PC-3 (cell line): ENCODE measurements at regions not wholly inside any gene's neighbourhood (a gene's known extent, or its start where the extent isn't known, plus 50 kb on each side); places are given as distances from the start of the nearest gene placed in this dataset.

Experiments used
- ATAC-seq: fragments of 200-7000 bp; cut with Tn5 transposase; 2 replicates; pipeline ENCODE4 v1.9.1; 2020; ENCODE audit warnings: mild to moderate bottlenecking, moderate library complexity
- BruUV-seq: library from RNA; stranded (reverse); fragments of 400-500 nt; replicated peaks from 2 replicates; lab custom pipeline; 2021; lab: Mats Ljungman, UMichigan
- CTCF ChIA-PET: fragments of 300-600 bp; sonication (Branson Sonifier 250); formaldehyde crosslinking; loops from one replicate; lab custom pipeline; 2022; ENCODE audit warnings: antibody characterized with exemption; lab: Charles Lee
- POLR2A ChIA-PET: fragments of 300-600 bp; sonication (Branson Sonifier 250); formaldehyde crosslinking; loops from one replicate; lab custom pipeline; 2022; ENCODE audit warnings: antibody characterized with exemption; ENCODE audit not compliant: unreplicated experiment; lab: Charles Lee
- DNase-seq: peaks from one replicate; pipeline ENCODE4 v3.0.0-alpha.2; 2015
- H2AFZ ChIP-seq: fragments of 300-600 bp; sonication (generic); 2 replicates; pipeline ENCODE4 v1.6.0; 2016; ENCODE audit warnings: antibody characterized with exemption, low read length
- H3F3A ChIP-seq: fragments of 300-600 bp; sonication (generic); one replicate; pipeline ENCODE4 v1.6.0; 2017; ENCODE audit warnings: antibody characterized with exemption, low read length, control low read depth, mild to moderate bottlenecking; ENCODE audit not compliant: unreplicated experiment
- H3K27ac ChIP-seq: fragments of 300-600 bp; sonication (generic); 2 replicates; pipeline ENCODE4 v1.5.1; 2016; ENCODE audit warnings: mild to moderate bottlenecking, low read length
- H3K27me3 ChIP-seq: fragments of 300-600 bp; sonication (generic); 2 replicates; pipeline ENCODE4 v1.6.1; 2016; ENCODE audit warnings: low read length, mixed read lengths
- H3K36me3 ChIP-seq: fragments of 300-600 bp; sonication (generic); 2 replicates; pipeline ENCODE4 v1.6.1; 2016; ENCODE audit warnings: low read depth, mixed run types, low read length, mixed read lengths
- H3K4me1 ChIP-seq: fragments of 300-600 bp; sonication (generic); 2 replicates; pipeline ENCODE4 v1.5.1; 2016; ENCODE audit warnings: low read length; ENCODE audit not compliant: insufficient read depth
- H3K4me2 ChIP-seq: fragments of 300-600 bp; sonication (generic); 2 replicates; pipeline ENCODE4 v1.6.0; 2016; ENCODE audit warnings: low read length
- H3K4me3 ChIP-seq: fragments of 300-600 bp; sonication (generic); 2 replicates; pipeline ENCODE4 v1.5.1; 2016; ENCODE audit warnings: mild to moderate bottlenecking, low read length, mixed read lengths
- H3K79me2 ChIP-seq: fragments of 300-600 bp; sonication (generic); 2 replicates; pipeline ENCODE4 v1.6.1; 2017; ENCODE audit warnings: low read length, mixed read lengths
- H3K9ac ChIP-seq: fragments of 300-600 bp; sonication (generic); 2 replicates; pipeline ENCODE4 v1.6.0; 2016; ENCODE audit warnings: mild to moderate bottlenecking, low read length
- H3K9me2 ChIP-seq: fragments of 300-600 bp; sonication (generic); replicated peaks from 2 replicates; pipeline ENCODE4 v1.6.1; 2016; ENCODE audit warnings: mixed run types, low read length, mixed read lengths
- H3K9me3 ChIP-seq: fragments of 300-600 bp; sonication (generic); 2 replicates; pipeline ENCODE4 v1.6.1; 2016; ENCODE audit warnings: low read length, mixed read lengths
- H4K20me1 ChIP-seq: fragments of 300-600 bp; sonication (generic); 2 replicates; pipeline ENCODE4 v1.6.1; 2016; ENCODE audit warnings: low read length, mixed read lengths
- EZH2 ChIP-seq: fragments of 300-600 bp; sonication (generic); IDR thresholded peaks from one replicate; pipeline ENCODE4 v1.6.1; 2017; ENCODE audit warnings: antibody characterized with exemption, mild to moderate bottlenecking, low read length; ENCODE audit not compliant: unreplicated experiment
- EZH2phosphoT487 ChIP-seq: fragments of 300-600 bp; sonication (generic); IDR thresholded peaks from 2 replicates; pipeline ENCODE4 v1.6.1; 2018; ENCODE audit warnings: mild to moderate bottlenecking, antibody characterized with exemption, low read length, borderline replicate concordance
- intact Hi-C: fragments of 100-400 bp; cut with micrococcal nuclease; formaldehyde crosslinking; loops from 2 replicates; pipeline ENCODE4 v1.9.0; 2023
- TF ChIP-seq, protein P1 (sequence below): fragments of 300-600 bp; sonication (generic); conservative IDR thresholded peaks from 2 replicates; pipeline ENCODE4 v1.5.1; 2017; ENCODE audit warnings: antibody characterized with exemption, low read depth, mild to moderate bottlenecking, low read length

DNA sequence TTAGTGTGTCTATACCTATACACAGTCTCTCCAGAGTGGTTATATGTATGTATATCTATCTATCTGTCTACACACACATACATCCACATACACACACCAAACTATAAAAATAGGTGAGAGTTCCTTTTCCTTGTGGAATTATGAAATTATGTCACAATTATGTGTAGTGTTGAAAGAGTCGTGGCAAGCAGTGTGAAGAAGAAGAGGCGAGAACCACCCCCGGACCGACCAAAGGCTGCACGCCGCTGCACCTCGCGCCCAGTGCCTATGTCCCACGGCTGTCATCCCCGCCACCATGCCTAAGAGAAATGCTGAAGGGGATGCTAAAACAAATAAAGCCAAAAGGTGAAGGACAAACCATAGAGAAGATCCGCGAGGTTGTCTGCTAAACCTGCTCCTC is 95.0 kb upstream of the RAP2B start:
- TF ChIP-seq EZH2phosphoT487 = no peak
- TF ChIP-seq, protein P1, sequence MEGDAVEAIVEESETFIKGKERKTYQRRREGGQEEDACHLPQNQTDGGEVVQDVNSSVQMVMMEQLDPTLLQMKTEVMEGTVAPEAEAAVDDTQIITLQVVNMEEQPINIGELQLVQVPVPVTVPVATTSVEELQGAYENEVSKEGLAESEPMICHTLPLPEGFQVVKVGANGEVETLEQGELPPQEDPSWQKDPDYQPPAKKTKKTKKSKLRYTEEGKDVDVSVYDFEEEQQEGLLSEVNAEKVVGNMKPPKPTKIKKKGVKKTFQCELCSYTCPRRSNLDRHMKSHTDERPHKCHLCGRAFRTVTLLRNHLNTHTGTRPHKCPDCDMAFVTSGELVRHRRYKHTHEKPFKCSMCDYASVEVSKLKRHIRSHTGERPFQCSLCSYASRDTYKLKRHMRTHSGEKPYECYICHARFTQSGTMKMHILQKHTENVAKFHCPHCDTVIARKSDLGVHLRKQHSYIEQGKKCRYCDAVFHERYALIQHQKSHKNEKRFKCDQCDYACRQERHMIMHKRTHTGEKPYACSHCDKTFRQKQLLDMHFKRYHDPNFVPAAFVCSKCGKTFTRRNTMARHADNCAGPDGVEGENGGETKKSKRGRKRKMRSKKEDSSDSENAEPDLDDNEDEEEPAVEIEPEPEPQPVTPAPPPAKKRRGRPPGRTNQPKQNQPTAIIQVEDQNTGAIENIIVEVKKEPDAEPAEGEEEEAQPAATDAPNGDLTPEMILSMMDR = no peak
- no peak for TF ChIP-seq EZH2
- Histone ChIP-seq H3K9me2 (no peaks in the 10 kb centered on the region), H3K27me3 (no peaks in the 10 kb centered on the region), H2AFZ (no peak overlapping the region), H3K4me2 (no peak overlapping the region), H3F3A (no peaks in the 10 kb centered on the region), H4K20me1 (no peaks in the 10 kb centered on the region), H3K9ac (no peak overlapping the region), H3K36me3 (no peaks in the 10 kb centered on the region), H3K9me3 (no peaks in the 10 kb centered on the region), H3K4me1 (peaks cover 5% of the 10 kb centered on the region; the same call in 1 of the 2 replicates), H3K27ac (no peak overlapping the region), H3K4me3 (no peak overlapping the region), H3K79me2 (no peaks in the 10 kb centered on the region)
- CTCF ChIA-PET = no interaction called here
- intact Hi-C loops = no loop called here
- ATAC-seq (no peak), DNase-seq (no peak)
- POLR2A ChIA-PET = no interaction called here
- no TSS peak for BruUV-seq

DNA sequence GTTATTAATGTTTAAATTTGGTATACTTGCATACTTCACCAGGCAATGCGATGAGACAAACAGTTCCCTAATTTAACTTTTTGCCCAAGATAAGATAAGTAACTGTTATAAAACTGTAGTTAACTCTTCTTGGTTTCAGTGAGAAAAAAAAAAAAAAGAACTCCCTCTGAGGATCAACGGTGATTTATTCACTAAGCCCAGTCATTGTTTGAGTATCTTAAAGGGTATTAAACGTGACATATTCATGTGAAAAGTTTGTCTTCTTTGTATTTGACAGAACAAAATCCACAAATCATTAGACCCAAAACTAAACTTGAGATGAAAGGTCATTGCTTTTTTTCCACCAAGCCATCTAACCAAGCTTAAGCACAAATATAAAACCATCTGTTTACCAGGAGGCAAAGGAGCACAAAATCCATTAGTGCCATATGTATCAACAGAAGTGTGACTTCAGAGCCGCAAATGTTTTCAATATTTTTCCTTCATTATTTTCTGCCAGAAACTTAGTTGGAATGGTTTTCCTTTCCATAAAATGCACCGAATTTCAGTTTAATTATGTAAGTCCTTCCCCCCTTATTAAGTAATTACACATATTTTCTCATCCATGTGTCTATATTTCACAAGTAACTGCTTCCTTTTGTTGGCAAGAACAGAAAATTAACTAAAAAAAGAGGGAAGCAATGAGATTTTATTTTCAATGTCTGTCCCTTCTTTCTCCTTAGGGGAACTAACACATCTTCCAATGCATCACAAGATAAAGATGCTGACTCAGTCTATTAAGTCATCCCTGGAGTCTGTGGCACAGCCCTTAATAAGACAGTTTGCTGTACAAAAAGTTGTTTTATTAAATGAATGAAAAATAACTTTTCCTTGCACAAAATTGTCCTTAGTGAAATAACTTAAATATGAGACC is 92.2 kb upstream of the RAP2B start:
- Histone ChIP-seq H3F3A (no peaks in the 10 kb centered on the region), H3K9me3 (no peaks in the 10 kb centered on the region), H3K27ac (no peak overlapping the region), H3K27me3 (no peaks in the 10 kb centered on the region), H3K79me2 (no peaks in the 10 kb centered on the region), H3K4me1 (peaks cover 5% of the 10 kb centered on the region; the same call in 1 of the 2 replicates), H3K4me2 (no peak overlapping the region), H2AFZ (no peak overlapping the region), H3K36me3 (no peaks in the 10 kb centered on the region), H4K20me1 (no peaks in the 10 kb centered on the region), H3K9ac (no peak overlapping the region), H3K4me3 (no peak overlapping the region), H3K9me2 (no peaks in the 10 kb centered on the region)
- POLR2A ChIA-PET = no interaction called here
- TF ChIP-seq EZH2phosphoT487 = no peak
- no peak for TF ChIP-seq EZH2
- peak; percentile 51 for DNase-seq
- BruUV-seq = no TSS peak
- intact Hi-C loops = no loop called here
- peak; percentile 71; the same call in 1 of the 2 replicates for ATAC-seq
- CTCF ChIA-PET = no interaction called here

DNA sequence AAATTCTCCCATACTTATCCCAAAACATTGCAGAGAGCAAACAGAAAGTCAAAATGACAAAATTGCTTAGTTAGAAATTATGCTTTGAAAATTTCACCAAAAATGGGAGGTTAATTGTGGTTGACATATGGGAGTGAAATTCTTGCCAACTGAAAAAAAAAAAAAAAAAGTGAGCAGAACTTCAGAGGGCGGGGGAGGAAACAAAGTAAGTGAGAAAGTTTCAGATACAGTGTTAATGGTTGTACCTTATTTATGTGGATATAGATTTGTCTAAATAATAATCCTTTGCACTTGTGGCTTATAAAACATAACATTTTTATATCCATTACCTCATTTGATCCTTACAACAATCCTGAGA is 91.5 kb upstream of the RAP2B start:
- no TSS peak for BruUV-seq
- Histone ChIP-seq H3K9me2 (no peaks in the 10 kb centered on the region), H2AFZ (no peak overlapping the region), H3K27me3 (no peaks in the 10 kb centered on the region), H3K9me3 (no peaks in the 10 kb centered on the region), H3K4me2 (no peak overlapping the region), H3K27ac (no peak overlapping the region), H3K4me1 (peaks cover 5% of the 10 kb centered on the region; the same call in 1 of the 2 replicates), H3K79me2 (no peaks in the 10 kb centered on the region), H3K4me3 (no peak overlapping the region), H3F3A (no peaks in the 10 kb centered on the region), H4K20me1 (no peaks in the 10 kb centered on the region), H3K9ac (no peak overlapping the region), H3K36me3 (no peaks in the 10 kb centered on the region)
- DNase-seq (no peak), ATAC-seq (no peak)
- TF ChIP-seq EZH2phosphoT487 (no peak), EZH2 (no peak)
- TF ChIP-seq, protein P1 = no peak
- ChIA-PET CTCF (no interaction called here), POLR2A (no interaction called here)
- intact Hi-C loops = no loop called here
